Karpas-422 (cell line): ENCODE measurements at regions not wholly inside any gene's neighbourhood (a gene's known extent, or its start where the extent isn't known, plus 50 kb on each side); places are given as distances from the start of the nearest gene placed in this dataset.

Experiments used
- DNase-seq: peaks from one replicate; pipeline ENCODE4 v3.0.0-alpha.2; 2015
- H2AFZ ChIP-seq: fragments of 200-600 bp; sonication (generic); 2 replicates; pipeline ENCODE4 v1.6.1; 2014; ENCODE audit warnings: antibody characterized with exemption, low read length, mixed read lengths
- H3K27ac ChIP-seq: fragments of 200-600 bp; sonication (generic); 2 replicates; pipeline ENCODE4 v1.5.1; 2014; ENCODE audit warnings: mild to moderate bottlenecking, low read length, moderate library complexity
- H3K27me3 ChIP-seq: fragments of 200-600 bp; sonication (generic); 2 replicates; pipeline ENCODE4 v1.6.1; 2014; ENCODE audit warnings: low read length, mixed read lengths
- H3K36me3 ChIP-seq: fragments of 200-600 bp; sonication (generic); 2 replicates; pipeline ENCODE4 v1.6.1; 2014; ENCODE audit warnings: low read length, mixed read lengths; ENCODE audit not compliant: insufficient read depth
- H3K4me1 ChIP-seq: fragments of 200-600 bp; sonication (generic); 2 replicates; pipeline ENCODE4 v1.6.1; 2014; ENCODE audit warnings: mild to moderate bottlenecking, low read length, mixed read lengths
- H3K4me2 ChIP-seq: fragments of 200-600 bp; sonication (generic); 2 replicates; pipeline ENCODE4 v1.6.1; 2014; ENCODE audit warnings: low read length, low read depth, mild to moderate bottlenecking; ENCODE audit not compliant: poor library complexity, severe bottlenecking
- H3K4me3 ChIP-seq: fragments of 200-600 bp; sonication (generic); 2 replicates; pipeline ENCODE4 v1.5.1; 2014; ENCODE audit warnings: mild to moderate bottlenecking, antibody characterized with exemption, low read length, mixed read lengths
- H3K79me2 ChIP-seq: fragments of 200-600 bp; sonication (generic); 2 replicates; pipeline ENCODE4 v1.6.1; 2014; ENCODE audit warnings: mild to moderate bottlenecking, low read length, mixed read lengths
- H3K9ac ChIP-seq: fragments of 200-600 bp; sonication (generic); 2 replicates; pipeline ENCODE4 v1.6.0; 2014; ENCODE audit warnings: low read length
- H3K9me2 ChIP-seq: fragments of 200-600 bp; sonication (generic), shearing (Covaris generic); replicated peaks from 2 replicates; pipeline ENCODE4 v1.6.0; 2014; ENCODE audit warnings: mild to moderate bottlenecking, low read length, moderate library complexity; ENCODE audit not compliant: insufficient read depth
- H3K9me3 ChIP-seq: fragments of 300-700, 200-600 bp; sonication (generic); 2 replicates; pipeline ENCODE4 v1.6.1; 2014; ENCODE audit warnings: low read length, mixed read lengths
- H4K20me1 ChIP-seq: fragments of 200-600 bp; sonication (generic); 2 replicates; pipeline ENCODE4 v1.6.1; 2014; ENCODE audit warnings: mild to moderate bottlenecking, antibody characterized with exemption, low read length, low read depth; ENCODE audit not compliant: insufficient read depth

DNA sequence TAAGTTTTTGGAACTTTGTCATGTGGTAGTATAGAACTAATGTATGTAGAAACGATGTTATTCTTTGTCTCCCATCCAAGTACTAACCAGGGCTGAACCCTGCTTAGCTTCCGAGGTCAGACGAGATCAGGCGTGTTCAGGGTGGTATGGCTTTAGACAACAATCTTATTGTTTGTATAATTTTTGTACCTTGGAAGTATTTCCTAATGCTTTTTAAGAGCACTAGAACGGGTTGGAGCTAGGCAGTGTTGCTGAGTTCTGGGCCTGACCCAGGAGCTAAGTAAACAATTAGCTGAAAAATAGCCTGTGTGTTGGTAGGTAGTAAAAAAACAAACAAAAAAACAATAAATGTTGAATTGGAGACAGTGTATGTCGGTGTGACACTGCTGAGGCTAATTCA, 244.3 kb downstream of the EMP1 start:
- Histone ChIP-seq H3K79me2 (no peaks in the 10 kb centered on the region), H3K4me2 (no peak overlapping the region), H3K9me2 (no peaks in the 10 kb centered on the region), H3K36me3 (no peaks in the 10 kb centered on the region), H3K4me3 (no peak overlapping the region), H2AFZ (no peak overlapping the region), H3K9ac (no peak overlapping the region), H3K9me3 (no peaks in the 10 kb centered on the region), H3K27me3 (no peaks in the 10 kb centered on the region), H4K20me1 (no peaks in the 10 kb centered on the region), H3K4me1 (no peaks in the 10 kb centered on the region), H3K27ac (no peak overlapping the region)
- no peak for DNase-seq

DNA sequence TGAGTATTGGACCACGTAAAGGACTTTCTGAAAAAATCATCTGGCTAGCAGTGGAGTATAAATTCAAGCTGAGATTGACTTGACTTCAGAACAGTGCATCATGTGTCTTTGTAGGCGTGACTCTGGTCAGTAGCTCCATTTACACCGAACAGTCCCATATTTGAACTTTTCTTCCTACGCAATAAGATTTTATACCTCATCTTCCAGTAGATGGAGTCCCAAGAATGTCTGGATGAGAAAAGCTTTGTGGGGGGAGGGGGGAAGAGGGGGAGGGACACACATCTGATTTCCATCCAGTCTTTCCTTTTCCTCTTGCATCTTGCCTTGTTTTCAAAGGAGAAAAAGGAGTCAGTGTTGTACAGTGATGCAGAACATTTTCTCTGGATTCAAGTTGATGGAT, 241.0 kb downstream of the EMP1 start:
- no peak overlapping the region for H3K27ac ChIP-seq
- H3K4me3 ChIP-seq, result no peak overlapping the region
- H3K4me2 ChIP-seq, result no peak overlapping the region
- no peaks in the 10 kb centered on the region for H3K9me3 ChIP-seq
- no peaks in the 10 kb centered on the region for H3K79me2 ChIP-seq
- H3K4me1 ChIP-seq, result no peaks in the 10 kb centered on the region
- no peak overlapping the region for H2AFZ ChIP-seq
- no peak overlapping the region for H3K9ac ChIP-seq
- no peaks in the 10 kb centered on the region for H3K36me3 ChIP-seq
- no peaks in the 10 kb centered on the region for H4K20me1 ChIP-seq
- H3K9me2 ChIP-seq, result no peaks in the 10 kb centered on the region
- H3K27me3 ChIP-seq, result no peaks in the 10 kb centered on the region
- no peak for DNase-seq

DNA sequence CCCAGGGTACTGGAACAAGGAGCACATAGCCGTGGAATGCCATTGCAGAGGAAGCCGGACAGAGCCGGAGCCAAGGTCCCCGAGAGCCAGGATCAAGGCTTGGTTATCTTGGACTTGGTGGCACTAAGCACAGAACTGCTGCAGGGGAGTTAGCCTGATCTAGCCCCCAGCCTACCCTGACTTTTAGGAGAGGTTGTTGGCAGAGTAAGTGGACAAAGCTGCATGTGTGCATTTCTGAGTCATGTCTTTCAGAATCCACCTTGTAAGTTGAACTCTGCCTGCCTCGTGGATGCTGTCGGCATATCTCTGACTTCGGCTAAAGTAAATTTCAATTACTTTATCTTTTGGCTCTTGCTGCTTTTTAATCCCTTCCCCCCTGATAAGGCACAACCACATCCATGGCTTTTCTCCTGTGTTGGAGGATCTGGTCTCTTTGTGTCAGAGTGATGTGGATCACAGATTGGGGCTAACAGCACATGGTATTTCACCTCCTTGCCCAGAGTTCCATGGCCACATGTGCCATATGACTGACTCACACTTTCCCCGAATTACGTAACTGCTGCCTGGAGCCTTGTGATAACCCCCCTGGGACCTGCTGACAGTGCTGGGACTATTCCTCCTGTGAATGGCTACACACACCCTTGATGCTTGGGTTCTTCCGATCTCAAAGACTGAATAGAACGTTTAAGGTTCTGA, 240.3 kb downstream of the EMP1 start:
- Histone ChIP-seq H3K79me2 (no peaks in the 10 kb centered on the region), H3K36me3 (no peaks in the 10 kb centered on the region), H3K9me3 (no peaks in the 10 kb centered on the region), H3K27me3 (no peaks in the 10 kb centered on the region), H4K20me1 (no peaks in the 10 kb centered on the region), H3K9ac (no peak overlapping the region), H3K9me2 (no peaks in the 10 kb centered on the region), H3K4me2 (no peak overlapping the region), H3K4me3 (no peak overlapping the region), H2AFZ (no peak overlapping the region), H3K4me1 (no peaks in the 10 kb centered on the region), H3K27ac (no peak overlapping the region)
- DNase-seq, result no peak

DNA sequence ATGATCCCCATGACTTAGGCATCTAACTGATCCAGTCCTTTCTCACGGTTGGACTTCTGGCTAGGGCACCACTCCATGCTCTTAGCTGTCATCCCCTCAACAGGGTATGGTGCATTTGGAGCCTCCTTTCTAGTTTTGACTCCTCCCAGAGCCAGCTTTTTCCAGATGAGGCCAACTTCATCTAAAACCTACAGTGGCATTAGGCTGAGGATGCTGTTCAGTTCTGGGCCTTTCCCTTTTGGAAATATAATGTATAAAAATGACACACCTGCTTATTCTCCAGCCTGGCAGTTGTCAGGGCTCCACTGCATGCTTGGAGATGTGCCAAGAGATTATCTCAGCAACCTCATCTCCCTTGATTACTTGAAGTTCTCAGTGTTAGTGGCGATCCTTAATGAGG, 239.7 kb downstream of the EMP1 start:
- Histone ChIP-seq H3K9me2 (no peaks in the 10 kb centered on the region), H2AFZ (no peak overlapping the region), H3K4me2 (no peak overlapping the region), H3K36me3 (no peaks in the 10 kb centered on the region), H3K27me3 (no peaks in the 10 kb centered on the region), H3K79me2 (no peaks in the 10 kb centered on the region), H4K20me1 (no peaks in the 10 kb centered on the region), H3K9me3 (no peaks in the 10 kb centered on the region), H3K4me3 (no peak overlapping the region), H3K4me1 (no peaks in the 10 kb centered on the region), H3K9ac (no peak overlapping the region), H3K27ac (no peak overlapping the region)
- DNase-seq, result no peak

DNA sequence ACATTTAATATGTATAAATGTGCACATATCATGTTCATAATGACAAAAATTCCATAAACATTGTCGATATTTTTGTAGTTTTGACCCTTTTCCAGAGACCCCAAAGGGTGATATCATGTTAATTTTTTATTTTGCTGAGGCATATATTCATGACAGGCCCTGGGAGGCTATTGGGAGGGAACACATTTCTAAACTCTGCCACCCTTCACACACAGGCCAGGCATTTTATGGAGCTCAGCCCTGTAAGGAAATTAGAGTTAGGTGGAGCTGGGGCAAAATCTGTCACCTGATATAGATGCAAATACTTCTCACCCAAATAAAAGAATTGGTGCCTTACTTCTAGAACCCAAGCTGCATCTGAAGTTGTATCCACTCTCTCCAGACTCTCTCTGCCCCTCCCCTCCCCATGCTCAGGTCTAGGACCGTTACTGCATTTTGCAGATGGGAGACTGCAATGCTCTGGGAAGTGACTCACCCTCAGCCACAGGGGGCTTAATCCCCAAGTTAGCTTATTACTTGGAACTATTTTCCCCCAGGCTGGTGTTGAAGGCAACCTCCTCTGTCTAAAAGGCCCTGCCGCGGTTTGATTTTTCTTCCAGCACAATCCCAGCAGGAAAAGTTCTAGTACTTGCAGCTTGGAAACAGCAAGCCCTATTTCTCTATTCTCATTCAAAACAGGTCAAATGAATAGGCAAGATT, 238.9 kb downstream of the EMP1 start:
- no peaks in the 10 kb centered on the region for H3K9me3 ChIP-seq
- H3K27me3 ChIP-seq, result no peaks in the 10 kb centered on the region
- H3K4me1 ChIP-seq, result no peaks in the 10 kb centered on the region
- H2AFZ ChIP-seq, result no peak overlapping the region
- no peaks in the 10 kb centered on the region for H3K79me2 ChIP-seq
- H3K4me3 ChIP-seq, result no peak overlapping the region
- no peak overlapping the region for H3K27ac ChIP-seq
- H3K4me2 ChIP-seq, result no peak overlapping the region
- no peak for DNase-seq
- H3K9ac ChIP-seq, result no peak overlapping the region
- no peaks in the 10 kb centered on the region for H3K9me2 ChIP-seq
- no peaks in the 10 kb centered on the region for H3K36me3 ChIP-seq
- no peaks in the 10 kb centered on the region for H4K20me1 ChIP-seq

DNA sequence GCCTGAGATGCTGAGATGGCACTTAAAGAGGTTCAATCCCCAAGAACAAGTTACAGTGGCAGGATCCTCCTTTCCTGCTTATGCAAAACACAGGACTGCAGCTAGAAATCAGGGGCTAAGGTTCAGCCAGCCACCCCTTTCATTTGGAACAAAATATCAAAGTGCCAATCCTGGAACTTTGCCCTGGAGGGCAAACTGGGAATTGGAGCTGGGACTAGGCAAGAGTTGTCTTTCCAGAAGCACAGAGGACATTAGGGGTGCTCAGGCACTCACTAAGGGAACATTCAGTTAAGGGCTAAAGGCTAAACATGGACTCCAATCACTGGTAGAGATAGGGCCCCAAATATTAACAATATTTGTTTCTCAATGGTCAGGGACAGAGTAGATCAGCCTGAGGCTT, 237.2 kb downstream of the EMP1 start:
- H3K79me2 ChIP-seq, result no peaks in the 10 kb centered on the region
- H3K27me3 ChIP-seq, result no peaks in the 10 kb centered on the region
- no peak for DNase-seq
- H3K4me1 ChIP-seq, result no peaks in the 10 kb centered on the region
- no peaks in the 10 kb centered on the region for H3K9me2 ChIP-seq
- no peaks in the 10 kb centered on the region for H4K20me1 ChIP-seq
- no peaks in the 10 kb centered on the region for H3K36me3 ChIP-seq
- no peak overlapping the region for H2AFZ ChIP-seq
- no peak overlapping the region for H3K4me3 ChIP-seq
- no peak overlapping the region for H3K27ac ChIP-seq
- H3K9ac ChIP-seq, result no peak overlapping the region
- H3K9me3 ChIP-seq, result no peaks in the 10 kb centered on the region
- H3K4me2 ChIP-seq, result no peak overlapping the region

DNA sequence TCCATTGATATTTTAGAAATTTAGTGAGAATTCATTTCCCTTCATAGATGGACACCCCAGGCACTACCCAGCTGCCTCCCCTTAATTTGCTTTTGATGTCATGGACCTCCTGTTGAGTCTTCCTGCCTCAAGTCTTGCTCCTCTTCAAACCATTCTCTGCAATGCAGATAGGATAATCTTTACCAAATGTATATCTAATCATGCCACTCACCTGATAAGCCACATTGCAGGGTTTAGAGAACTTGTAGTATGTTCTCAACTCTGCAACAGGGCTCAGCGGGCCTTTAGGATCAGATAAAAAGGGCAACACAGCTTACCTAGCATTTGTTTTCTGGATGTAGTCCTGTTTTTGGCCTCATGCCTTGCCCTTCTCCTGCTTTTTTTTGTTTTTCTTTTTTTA, 234.5 kb downstream of the EMP1 start:
- H3K4me1 ChIP-seq, result no peaks in the 10 kb centered on the region
- no peak overlapping the region for H3K27ac ChIP-seq
- H4K20me1 ChIP-seq, result no peaks in the 10 kb centered on the region
- no peak overlapping the region for H2AFZ ChIP-seq
- H3K4me3 ChIP-seq, result no peak overlapping the region
- no peaks in the 10 kb centered on the region for H3K27me3 ChIP-seq
- no peaks in the 10 kb centered on the region for H3K9me3 ChIP-seq
- DNase-seq, result no peak
- no peak overlapping the region for H3K4me2 ChIP-seq
- no peaks in the 10 kb centered on the region for H3K36me3 ChIP-seq
- no peaks in the 10 kb centered on the region for H3K79me2 ChIP-seq
- no peak overlapping the region for H3K9ac ChIP-seq
- H3K9me2 ChIP-seq, result no peaks in the 10 kb centered on the region

DNA sequence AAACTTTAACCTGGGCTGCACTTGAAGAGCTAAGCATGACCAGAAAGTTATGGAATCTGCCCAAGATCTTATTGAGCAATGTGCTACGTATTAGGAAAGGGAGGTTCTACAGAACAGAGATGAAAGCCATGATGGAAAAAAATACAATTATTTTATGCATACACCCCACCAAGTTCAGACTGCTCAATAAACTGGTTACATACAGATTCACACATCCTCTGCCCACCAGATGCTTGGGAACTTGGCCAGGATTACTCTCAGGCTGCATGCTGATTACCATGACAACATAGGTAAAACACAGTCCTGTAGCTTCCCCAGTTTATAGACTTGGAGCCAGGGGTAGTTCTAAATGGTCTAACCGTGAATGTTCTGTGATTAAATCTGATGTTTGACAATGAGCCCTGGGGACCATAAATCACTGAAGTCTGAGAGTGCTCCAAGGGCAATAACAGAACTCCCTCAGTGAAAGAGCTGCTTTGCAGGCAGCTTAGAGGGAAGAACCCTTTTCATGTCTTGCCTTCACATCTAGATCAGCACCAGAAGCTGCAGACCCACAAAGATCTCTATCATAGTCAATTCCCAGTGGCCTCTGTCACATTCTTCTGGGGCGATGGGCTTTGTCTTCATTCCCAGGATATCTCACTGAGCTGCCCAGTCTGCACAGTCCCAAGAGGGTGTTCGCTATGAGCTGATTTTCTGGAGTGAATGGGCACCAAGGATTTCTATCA, 232.2 kb downstream of the EMP1 start:
- DNase-seq, result no peak
- no peaks in the 10 kb centered on the region for H3K27me3 ChIP-seq
- H3K4me3 ChIP-seq, result no peak overlapping the region
- H3K79me2 ChIP-seq, result no peaks in the 10 kb centered on the region
- H3K4me1 ChIP-seq, result no peaks in the 10 kb centered on the region
- H3K9me2 ChIP-seq, result no peaks in the 10 kb centered on the region
- H3K9ac ChIP-seq, result no peak overlapping the region
- H4K20me1 ChIP-seq, result no peaks in the 10 kb centered on the region
- no peaks in the 10 kb centered on the region for H3K36me3 ChIP-seq
- no peak overlapping the region for H3K27ac ChIP-seq
- no peaks in the 10 kb centered on the region for H3K9me3 ChIP-seq
- H3K4me2 ChIP-seq, result no peak overlapping the region
- no peak overlapping the region for H2AFZ ChIP-seq
